ENCODE measurements at regions not wholly inside any gene's neighbourhood (a gene's known extent, or its start where the extent isn't known, plus 50 kb on each side); places are given as distances from the start of the nearest gene placed in this dataset.

GRCh38 chr1:58988752-58989151 lies 204.9 kb upstream of the JUN start:
- Histone ChIP-seq H3K9me3 (no peaks in the 10 kb centered on the region), H3K4me3 (no peak overlapping the region)

GRCh38 chr1:58989845-58990244 lies 206.0 kb upstream of the JUN start:
- H3K4me3 ChIP-seq: no peak overlapping the region
- H3K27ac ChIP-seq: peak overlapping the region in 2 of 4 donors; percentile 15 to 21
- TF ChIP-seq POLR2AphosphoS5 (IDR thresholded peaks at IDR 0.05) (no peak), EP300 (IDR thresholded peaks at IDR 0.05) (no peak), POLR2A (IDR thresholded peaks at IDR 0.05) (no peak), CTCF (IDR thresholded peaks at IDR 0.05) (no peak)
- no peaks in the 10 kb centered on the region for H3K9me3 ChIP-seq
- peak; percentile 51 for ATAC-seq
- H3K27me3 ChIP-seq: no peaks in the 10 kb centered on the region
- peaks cover 0 to 14% (median 0%) of the 10 kb centered on the region in 3 donors for H3K4me1 ChIP-seq
- no peaks in the 10 kb centered on the region for H3K36me3 ChIP-seq
- WGBS, 2 donors (ENCODE audit: low coverage in 1 of 2): 74 to 85% methylated on average over 2 of the region's 2 CpGs

More at GRCh38 chr1:58988752-58989151, 204.9 kb upstream of the JUN start:
- Histone ChIP-seq H3K27ac (no peak overlapping the region), H3K27me3 (no peaks in the 10 kb centered on the region), H3K4me1 (peaks cover 0 to 16% (median 0%) of the 10 kb centered on the region in 3 donors), H3K36me3 (no peaks in the 10 kb centered on the region)
- TF ChIP-seq POLR2A (IDR thresholded peaks at IDR 0.05): no peak
- no peak for TF ChIP-seq CTCF (IDR thresholded peaks at IDR 0.05)
- TF ChIP-seq POLR2AphosphoS5 (IDR thresholded peaks at IDR 0.05): no peak
- TF ChIP-seq EP300 (IDR thresholded peaks at IDR 0.05): no peak
- no peak for ATAC-seq

GRCh38 chr1:58991305-58991704 lies 207.5 kb upstream of the JUN start:
- Histone ChIP-seq H3K9me3 (no peaks in the 10 kb centered on the region), H3K27ac (no peak overlapping the region), H3K36me3 (no peaks in the 10 kb centered on the region), H3K27me3 (no peaks in the 10 kb centered on the region), H3K4me3 (no peak overlapping the region), H3K4me1 (peaks cover 0 to 14% (median 0%) of the 10 kb centered on the region in 3 donors)
- TF ChIP-seq POLR2AphosphoS5 (IDR thresholded peaks at IDR 0.05) (no peak), POLR2A (IDR thresholded peaks at IDR 0.05) (no peak), EP300 (IDR thresholded peaks at IDR 0.05) (no peak), CTCF (IDR thresholded peaks at IDR 0.05) (no peak)
- no peak for ATAC-seq
- no CpG with 5 or more reads among the region's 1 CpG for WGBS, 2 donors (ENCODE audit: low coverage in 1 of 2)

GRCh38 chr1:58992643-58993042 lies 208.8 kb upstream of the JUN start:
- ATAC-seq: no peak
- Histone ChIP-seq H3K27me3 (no peaks in the 10 kb centered on the region), H3K27ac (no peak overlapping the region), H3K36me3 (no peaks in the 10 kb centered on the region), H3K9me3 (no peaks in the 10 kb centered on the region), H3K4me3 (no peak overlapping the region), H3K4me1 (peaks cover 0 to 14% (median 0%) of the 10 kb centered on the region in 3 donors)
- 95 to 96% methylated on average over 2 of the region's 2 CpGs for WGBS, 2 donors (ENCODE audit: low coverage in 1 of 2)
- TF ChIP-seq POLR2AphosphoS5 (IDR thresholded peaks at IDR 0.05) (no peak), POLR2A (IDR thresholded peaks at IDR 0.05) (no peak), EP300 (IDR thresholded peaks at IDR 0.05) (no peak), CTCF (IDR thresholded peaks at IDR 0.05) (no peak)

- H3K9me3 ChIP-seq: no peaks in the 10 kb centered on the region
- no peaks in the 10 kb centered on the region for H3K36me3 ChIP-seq
- H3K4me3 ChIP-seq: no peak overlapping the region
- no peak overlapping the region for H3K27ac ChIP-seq
- WGBS, 2 donors (ENCODE audit: low coverage in 1 of 2): 78 to 93% methylated on average over 3 of the region's 3 CpGs
- peaks cover 0 to 13% (median 0%) of the 10 kb centered on the region in 3 donors for H3K4me1 ChIP-seq
- H3K27me3 ChIP-seq: no peaks in the 10 kb centered on the region
- no peak for ATAC-seq
- no peak for TF ChIP-seq POLR2AphosphoS5 (IDR thresholded peaks at IDR 0.05)
- TF ChIP-seq EP300 (IDR thresholded peaks at IDR 0.05): no peak
- TF ChIP-seq POLR2A (IDR thresholded peaks at IDR 0.05): no peak
- TF ChIP-seq CTCF (IDR thresholded peaks at IDR 0.05): no peak
Measured at GRCh38 chr1:58993403-58993802, 209.6 kb upstream of the JUN start.
